Uterus (tissue), 3 donors: ENCODE measurements at regions not wholly inside any gene's neighbourhood (a gene's known extent, or its start where the extent isn't known, plus 50 kb on each side); places are given as distances from the start of the nearest gene placed in this dataset.
A peak's percentile ranks its signal among the peaks of the same experiment; 100 is the strongest.
"Not testable (repeated sequence)": the region's sequence is repeated elsewhere in the genome, so short reads cannot be mapped to it uniquely, and the experiment has no call there.

Experiments used
- DNase-seq, 2 donors: peaks; one replicate each; pipeline ENCODE4 v3.0.0-alpha.2; 2019 to 2020
- H3K27ac ChIP-seq, 2 donors: fragments of 200-600 bp; sonication (generic); 1 replicate in 1 of 2; 2 replicates in 1 of 2; pipeline ENCODE4 v1.5.1; 2016 to 2018
- H3K27me3 ChIP-seq, 2 donors: fragments of 200-600 bp; sonication (generic); one replicate each; pipeline ENCODE4 v1.5.1; 2018 to 2019; ENCODE audit warnings: control low read depth in 1 of 2
- H3K36me3 ChIP-seq, 2 donors: fragments of 200-600 bp; sonication (generic); one replicate each; pipeline ENCODE4 v1.5.1; 2019; ENCODE audit warnings: control low read depth in 1 of 2
- H3K4me1 ChIP-seq, 2 donors: fragments of 200-600 bp; sonication (generic); one replicate each; pipeline ENCODE4 v1.5.1; 2018 to 2019; ENCODE audit warnings: control low read depth in 1 of 2
- H3K4me3 ChIP-seq, 2 donors: fragments of 200-600 bp; sonication (generic); 1 replicate in 1 of 2; 2 replicates in 1 of 2; pipeline ENCODE4 v1.5.1; 2018 to 2019; ENCODE audit warnings: mild to moderate bottlenecking in 1 of 2
- H3K9me3 ChIP-seq, 2 donors: fragments of 200-600 bp; sonication (generic); one replicate each; pipeline ENCODE4 v1.5.1; 2019; ENCODE audit warnings: control low read depth in 1 of 2
- POLR2A ChIP-seq, 2 donors: fragments of 450-650 bp; IDR thresholded peaks; one replicate each; pipeline ENCODE4 v1.6.1; 2016; ENCODE audit warnings: antibody characterized with exemption in 2 of 2, mild to moderate bottlenecking in 1 of 2, moderate library complexity in 1 of 2
- intact Hi-C: fragments of 100-400 bp; cut with DNase I; formaldehyde crosslinking; loops from one replicate; pipeline ENCODE4 v1.15.1; 2023; ENCODE audit warnings: low total_unique reads
- TF ChIP-seq, protein P1 (sequence below), 4 experiments: fragments of 200-600 bp in 2 of 4; fragments of 450-650 bp in 2 of 4; sonication (generic) in 2 of 4; IDR thresholded peaks; one replicate each; pipeline ENCODE4 v1.5.1; 2016 to 2019; ENCODE audit warnings: antibody characterized with exemption in 4 of 4, mild to moderate bottlenecking in 2 of 4, moderate library complexity in 1 of 4
- donor health status: DM: yes; HTN: yes; CAD: no.

DNA sequence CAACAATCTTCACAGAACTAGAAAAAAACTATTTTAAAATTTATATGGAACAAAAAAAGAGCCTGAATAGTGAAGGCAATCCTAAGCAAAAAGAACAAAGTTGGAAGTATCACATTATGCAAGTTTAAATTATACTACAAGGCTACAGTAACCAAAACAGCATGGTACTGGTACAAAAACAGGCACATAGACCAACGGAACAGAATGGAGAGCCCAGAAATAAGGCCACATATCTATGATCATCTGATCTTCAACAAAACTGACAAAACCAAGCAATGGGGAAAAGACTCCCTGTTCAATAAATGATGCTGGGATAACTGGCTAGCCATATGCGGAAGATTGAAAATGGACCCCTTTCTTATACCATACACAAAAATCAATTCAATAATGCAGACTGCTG, 74.4 kb upstream of the RTN4 start:
- H3K36me3 ChIP-seq, DNase-seq, H3K27ac ChIP-seq, H3K9me3 ChIP-seq, H3K4me1 ChIP-seq, intact Hi-C loops, H3K4me3 ChIP-seq, H3K27me3 ChIP-seq: not testable (repeated sequence)

DNA sequence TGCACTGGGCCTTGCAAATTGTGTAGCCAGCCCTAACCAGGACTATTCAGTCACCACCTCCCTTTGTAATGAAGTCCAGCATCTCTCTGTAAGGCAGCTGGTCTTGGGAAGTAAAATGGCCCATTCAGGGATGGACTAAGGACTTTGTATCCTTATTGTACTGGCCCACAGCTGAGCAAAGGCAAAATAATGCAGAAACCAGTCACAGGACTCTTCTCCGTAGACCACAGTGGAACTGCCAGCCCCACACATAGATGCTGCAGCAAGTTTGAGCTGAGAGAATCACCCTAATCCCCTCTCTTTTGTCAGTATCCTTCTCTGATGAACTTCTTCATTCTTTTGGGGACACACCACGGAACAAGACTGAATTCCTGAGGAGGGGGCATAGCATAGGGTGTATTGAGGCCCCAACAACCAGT, 73.6 kb upstream of the RTN4 start:
- Histone ChIP-seq H3K9me3 (no peaks in the 10 kb centered on the region), H3K27ac (no peak overlapping the region), H3K36me3 (no peaks in the 10 kb centered on the region), H3K27me3 (no peaks in the 10 kb centered on the region), H3K4me3 (no peak overlapping the region), H3K4me1 (peaks cover 0 to 6% of the 10 kb centered on the region in 2 donors)
- no peak for TF ChIP-seq POLR2A (IDR thresholded peaks at IDR 0.05)
- TF ChIP-seq, protein P1, sequence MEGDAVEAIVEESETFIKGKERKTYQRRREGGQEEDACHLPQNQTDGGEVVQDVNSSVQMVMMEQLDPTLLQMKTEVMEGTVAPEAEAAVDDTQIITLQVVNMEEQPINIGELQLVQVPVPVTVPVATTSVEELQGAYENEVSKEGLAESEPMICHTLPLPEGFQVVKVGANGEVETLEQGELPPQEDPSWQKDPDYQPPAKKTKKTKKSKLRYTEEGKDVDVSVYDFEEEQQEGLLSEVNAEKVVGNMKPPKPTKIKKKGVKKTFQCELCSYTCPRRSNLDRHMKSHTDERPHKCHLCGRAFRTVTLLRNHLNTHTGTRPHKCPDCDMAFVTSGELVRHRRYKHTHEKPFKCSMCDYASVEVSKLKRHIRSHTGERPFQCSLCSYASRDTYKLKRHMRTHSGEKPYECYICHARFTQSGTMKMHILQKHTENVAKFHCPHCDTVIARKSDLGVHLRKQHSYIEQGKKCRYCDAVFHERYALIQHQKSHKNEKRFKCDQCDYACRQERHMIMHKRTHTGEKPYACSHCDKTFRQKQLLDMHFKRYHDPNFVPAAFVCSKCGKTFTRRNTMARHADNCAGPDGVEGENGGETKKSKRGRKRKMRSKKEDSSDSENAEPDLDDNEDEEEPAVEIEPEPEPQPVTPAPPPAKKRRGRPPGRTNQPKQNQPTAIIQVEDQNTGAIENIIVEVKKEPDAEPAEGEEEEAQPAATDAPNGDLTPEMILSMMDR (IDR thresholded peaks at IDR 0.05) = no peak
- DNase-seq = no peak
- intact Hi-C loops = no loop called here

DNA sequence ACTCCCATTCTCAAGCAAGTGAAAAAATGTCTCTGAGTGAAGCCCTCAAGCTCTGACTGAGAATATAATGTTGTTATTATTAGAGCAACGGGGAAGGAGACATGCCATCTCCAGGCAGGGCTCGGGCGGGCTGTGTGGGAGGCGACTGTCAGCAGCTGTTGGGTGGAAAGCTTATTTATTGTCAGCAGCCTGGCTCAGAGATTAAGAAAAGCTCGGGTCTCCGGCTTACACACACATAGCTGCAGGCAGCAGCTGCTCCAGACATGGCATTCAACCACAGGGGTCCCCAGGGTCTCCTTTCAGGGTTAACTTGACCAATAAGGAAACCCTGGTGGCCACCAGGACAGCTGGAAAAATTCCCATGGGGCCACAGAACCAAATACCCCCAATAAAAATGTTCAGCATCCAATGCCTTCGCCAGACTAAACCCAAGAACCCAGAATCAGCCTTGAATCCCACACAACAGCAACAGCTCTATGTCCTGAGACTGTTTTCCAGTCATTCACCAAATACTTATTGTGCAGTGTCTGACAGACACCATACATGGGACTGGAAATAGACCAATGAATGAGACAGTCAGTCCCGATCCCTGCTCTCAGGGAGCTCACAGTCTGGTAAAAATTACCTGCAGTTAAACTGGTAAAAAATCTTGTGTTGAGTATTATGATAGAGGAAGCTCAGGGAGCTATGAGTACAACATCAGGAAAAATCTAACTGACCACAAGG, 70.5 kb upstream of the RTN4 start:
- H3K27ac ChIP-seq = peak overlapping the region; percentile 76 to 78
- TF ChIP-seq POLR2A (IDR thresholded peaks at IDR 0.05) = no peak
- peak; percentile 72 for DNase-seq

DNA sequence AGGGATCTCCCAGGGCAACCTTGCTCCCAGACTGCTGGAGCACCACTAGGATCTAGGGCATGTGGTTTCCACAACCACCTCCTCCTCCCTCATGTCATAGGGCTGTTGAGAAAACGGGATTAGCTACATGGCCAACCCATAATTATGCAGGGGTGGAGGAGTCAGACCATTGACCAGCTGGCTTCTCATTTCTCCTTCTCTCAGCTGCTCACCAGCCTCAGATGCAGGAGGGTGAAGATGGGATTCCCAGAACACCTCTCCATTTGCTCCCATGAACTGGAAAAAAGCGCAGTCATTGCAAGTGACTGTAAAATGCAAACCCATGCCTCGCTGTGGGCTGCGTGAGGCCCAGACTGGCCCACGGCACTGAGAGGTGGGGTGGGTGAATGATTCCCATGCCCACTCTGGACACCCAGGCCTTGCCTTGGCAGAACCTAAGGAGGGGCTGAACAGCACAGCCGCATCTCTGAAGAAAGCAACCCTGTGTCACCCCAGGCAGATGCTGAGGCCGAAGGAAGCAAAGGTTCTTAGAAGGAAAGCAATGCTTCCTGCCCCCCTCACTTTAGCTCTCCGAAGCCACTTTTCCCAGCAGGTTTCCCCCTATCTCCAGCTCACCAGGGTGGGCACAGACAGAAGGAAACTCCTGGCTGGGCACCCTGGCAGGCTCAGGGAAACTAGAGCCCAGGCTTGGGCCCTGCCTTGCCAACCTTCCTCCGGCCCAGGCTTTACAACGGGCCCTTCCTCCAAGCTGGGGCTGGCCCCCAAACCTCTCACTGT, 69.6 kb upstream of the RTN4 start:
- Histone ChIP-seq H3K27me3 (no peaks in the 10 kb centered on the region), H3K27ac (peak overlapping the region; percentile 76 to 78), H3K4me1 (peaks cover 0 to 6% of the 10 kb centered on the region in 2 donors), H3K36me3 (no peaks in the 10 kb centered on the region), H3K4me3 (no peak overlapping the region), H3K9me3 (no peaks in the 10 kb centered on the region)
- intact Hi-C loops = no loop called here
- TF ChIP-seq, protein P1 (IDR thresholded peaks at IDR 0.05) = no peak
- no peak for TF ChIP-seq POLR2A (IDR thresholded peaks at IDR 0.05)
- no peak for DNase-seq

More for the DNA sequence above, 70.5 kb upstream of the RTN4 start:
- intact Hi-C loops = no loop called here
- Histone ChIP-seq H3K4me1 (peaks cover 0 to 6% of the 10 kb centered on the region in 2 donors), H3K27me3 (no peaks in the 10 kb centered on the region), H3K4me3 (no peak overlapping the region), H3K36me3 (no peaks in the 10 kb centered on the region), H3K9me3 (no peaks in the 10 kb centered on the region)

DNA sequence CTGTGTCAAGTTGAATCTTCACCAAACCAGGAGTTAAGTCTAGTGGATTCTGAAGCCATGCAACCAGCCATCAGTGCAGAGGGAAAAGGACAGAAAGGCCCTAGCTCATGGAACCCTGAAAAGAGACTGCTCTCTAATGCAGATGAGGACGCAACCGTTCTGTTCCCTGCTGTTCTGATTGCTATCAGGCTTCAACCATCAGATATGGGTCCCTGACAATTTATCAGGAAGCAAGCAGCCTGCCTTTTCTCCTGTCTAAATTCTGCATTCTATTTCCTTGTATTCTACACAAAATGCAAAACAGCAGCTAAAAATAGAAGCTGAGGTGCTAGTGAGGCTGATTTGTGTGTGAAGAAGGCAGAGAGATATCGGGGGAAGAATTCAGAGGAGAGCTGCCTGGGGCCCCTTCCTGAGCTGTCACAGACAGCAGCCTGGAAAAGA, 68.4 kb upstream of the RTN4 start:
- Histone ChIP-seq H3K4me1 (peaks cover 0 to 6% of the 10 kb centered on the region in 2 donors), H3K27ac (peak overlapping the region in 1 of 2 donors; percentile 76), H3K9me3 (no peaks in the 10 kb centered on the region), H3K36me3 (no peaks in the 10 kb centered on the region), H3K27me3 (no peaks in the 10 kb centered on the region), H3K4me3 (no peak overlapping the region)
- intact Hi-C loops = no loop called here
- TF ChIP-seq, protein P1 (IDR thresholded peaks at IDR 0.05) = no peak
- no peak for TF ChIP-seq POLR2A (IDR thresholded peaks at IDR 0.05)
- DNase-seq = no peak

DNA sequence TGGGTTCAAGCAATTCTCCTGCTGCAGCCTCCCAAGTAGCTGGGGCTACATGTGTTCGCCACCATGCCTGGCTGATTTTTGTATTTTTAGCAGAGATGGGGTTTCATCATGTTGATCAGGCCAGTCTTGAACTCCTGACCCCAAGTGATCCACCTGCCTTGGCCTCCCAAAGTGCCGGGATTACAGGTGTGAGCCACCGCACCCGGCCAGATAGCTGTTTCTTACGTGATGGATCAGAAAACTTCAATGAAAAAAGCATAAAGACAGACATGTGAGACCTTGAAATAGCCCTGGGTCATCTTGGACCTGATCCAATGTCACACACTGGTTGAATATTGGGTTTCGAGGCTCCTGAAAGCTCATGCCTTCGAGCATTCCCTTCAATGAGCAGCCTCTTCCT, 66.7 kb upstream of the RTN4 start:
- no peaks in the 10 kb centered on the region for H3K9me3 ChIP-seq
- peaks cover 0 to 20% of the 10 kb centered on the region in 2 donors for H3K4me1 ChIP-seq
- no peak overlapping the region for H3K4me3 ChIP-seq
- no peak for DNase-seq
- no peak overlapping the region for H3K27ac ChIP-seq
- intact Hi-C loops = no loop called here
- H3K36me3 ChIP-seq = no peaks in the 10 kb centered on the region
- TF ChIP-seq, protein P1 (IDR thresholded peaks at IDR 0.05) = no peak
- H3K27me3 ChIP-seq = no peaks in the 10 kb centered on the region
